MCF 10A (cell line): ENCODE measurements at regions not wholly inside any gene's neighbourhood (a gene's known extent, or its start where the extent isn't known, plus 50 kb on each side); places are given as distances from the start of the nearest gene placed in this dataset.

Experiments used
- BruUV-seq: library from RNA; stranded (reverse); fragments of 400-500 nt; replicated peaks from 2 replicates; lab custom pipeline; 2021; lab: Mats Ljungman, UMichigan
- CTCF ChIA-PET: fragments of 300-600 bp; sonication (Branson Sonifier 250); formaldehyde crosslinking; extraction: SDS; loops from one replicate; lab custom pipeline; 2021; ENCODE audit warnings: antibody characterized with exemption, inconsistent platforms; lab: Yijun Ruan, JAX
- POLR2A ChIA-PET: fragments of 300-600, 350-650 bp; sonication (Branson Sonifier 250); formaldehyde crosslinking; extraction: SDS; loops from one replicate; lab custom pipeline; 2020; ENCODE audit warnings: antibody characterized with exemption, inconsistent platforms; lab: Yijun Ruan, JAX
- DNase-seq: peaks from one replicate; pipeline ENCODE4 v3.0.0-alpha.2; 2018; ENCODE audit not compliant: unreplicated experiment
- H3K27ac Mint-ChIP-seq: one replicate; pipeline ENCODE4 v1.8.0; 2022; ENCODE audit warnings: mild to moderate bottlenecking, low read depth, mixed read lengths; ENCODE audit not compliant: unreplicated experiment
- H3K27me3 Mint-ChIP-seq: one replicate; pipeline ENCODE4 v1.8.0; 2022; ENCODE audit warnings: mixed read lengths; ENCODE audit not compliant: insufficient read depth, unreplicated experiment
- H3K36me3 Mint-ChIP-seq: one replicate; pipeline ENCODE4 v1.8.0; 2022; ENCODE audit warnings: mild to moderate bottlenecking, moderate library complexity, mixed read lengths; ENCODE audit not compliant: insufficient read depth, unreplicated experiment
- H3K4me1 Mint-ChIP-seq: one replicate; pipeline ENCODE4 v1.8.0; 2022; ENCODE audit warnings: mixed read lengths; ENCODE audit not compliant: insufficient read depth, unreplicated experiment
- H3K4me3 Mint-ChIP-seq: one replicate; pipeline ENCODE4 v1.8.0; 2022; ENCODE audit warnings: mild to moderate bottlenecking, moderate library complexity, mixed read lengths; ENCODE audit not compliant: unreplicated experiment
- H3K9me3 Mint-ChIP-seq: one replicate; pipeline ENCODE4 v1.8.0; 2022; ENCODE audit warnings: mixed read lengths; ENCODE audit not compliant: unreplicated experiment
- CTCF ChIP-seq: fragments of 200-600 bp; IDR thresholded peaks from one replicate; pipeline ENCODE4 v1.8.0; 2022; ENCODE audit warnings: antibody characterized with exemption, mild to moderate bottlenecking; ENCODE audit not compliant: unreplicated experiment
- intact Hi-C: fragments of 100-400 bp; cut with micrococcal nuclease; formaldehyde crosslinking; loops from 2 replicates; pipeline ENCODE4 v1.14.1; 2022

DNA sequence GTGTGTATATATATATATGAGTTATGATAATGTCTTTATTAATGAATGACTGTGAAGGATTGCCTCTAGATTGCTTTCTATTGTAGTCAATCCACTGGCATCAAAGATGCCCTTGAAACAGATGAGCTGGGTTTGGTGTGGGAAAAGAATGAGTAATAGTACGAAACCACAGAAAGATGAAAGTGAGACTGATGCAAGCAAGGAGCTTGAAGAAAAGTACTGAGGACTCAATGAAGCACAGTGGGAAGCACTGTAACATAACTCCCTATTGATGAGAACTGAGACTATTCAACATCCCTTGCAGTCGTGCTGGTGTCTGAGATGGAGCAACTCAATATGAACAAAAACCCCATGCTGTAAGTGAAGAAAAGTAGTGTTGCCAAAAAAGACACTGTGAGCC, 1794.2 kb downstream of the SLITRK5 start:
- Mint-ChIP-seq H3K4me3 (no peak overlapping the region), H3K4me1 (no peaks in the 10 kb centered on the region), H3K27ac (no peak overlapping the region), H3K27me3 (no peaks in the 10 kb centered on the region), H3K9me3 (no peaks in the 10 kb centered on the region), H3K36me3 (no peaks in the 10 kb centered on the region)
- no TSS peak for BruUV-seq
- ChIA-PET POLR2A (no interaction called here), CTCF (no interaction called here)
- intact Hi-C loops = no loop called here
- peak; percentile 49 for DNase-seq
- no peak for TF ChIP-seq CTCF

- no peak overlapping the region for H3K27ac Mint-ChIP-seq
- no TSS peak for BruUV-seq
Observed at GRCh38 chr13:89468081-89468480, 1796.9 kb downstream of the SLITRK5 start.

DNA sequence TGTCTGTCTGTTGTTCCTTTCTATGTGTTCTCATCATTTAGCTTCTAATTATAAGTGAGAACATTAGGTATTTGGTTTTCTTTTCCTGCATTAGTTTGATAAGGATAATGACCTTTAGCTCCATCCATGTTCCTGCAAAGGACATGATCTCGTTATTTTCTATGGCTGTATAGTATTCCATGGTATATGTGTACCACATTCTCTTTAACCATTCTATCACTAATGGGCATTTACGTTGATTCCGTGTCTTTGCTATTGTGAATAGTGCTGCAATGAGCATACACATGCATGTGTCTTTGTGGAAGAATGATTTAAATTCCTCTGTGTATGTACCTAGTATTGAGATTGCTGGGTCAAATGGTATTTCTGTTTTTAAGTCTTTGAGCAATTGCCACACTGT, 1799.7 kb downstream of the SLITRK5 start:
- no peak for DNase-seq
- Mint-ChIP-seq H3K9me3 (peaks cover 22% of the 10 kb centered on the region), H3K36me3 (no peaks in the 10 kb centered on the region), H3K4me1 (no peaks in the 10 kb centered on the region), H3K27ac (no peak overlapping the region), H3K27me3 (no peaks in the 10 kb centered on the region), H3K4me3 (no peak overlapping the region)
- no TSS peak for BruUV-seq
- ChIA-PET CTCF (interaction anchor here (0.6 kb wide), 1 partner anchor 59 kb away, joined by 3 read pairs; no protein-coding TSS in a partner anchor), POLR2A (no interaction called here)
- no peak for TF ChIP-seq CTCF
- intact Hi-C loops = no loop called here

More at GRCh38 chr13:89468081-89468480, 1796.9 kb downstream of the SLITRK5 start:
- no peaks in the 10 kb centered on the region for H3K36me3 Mint-ChIP-seq
- intact Hi-C loops = no loop called here
- no peaks in the 10 kb centered on the region for H3K4me1 Mint-ChIP-seq
- H3K27me3 Mint-ChIP-seq = no peaks in the 10 kb centered on the region
- no peak for DNase-seq
- POLR2A ChIA-PET = interaction anchor here (0.6 kb wide), 1 partner anchor 10 kb away, joined by 3 read pairs; no protein-coding TSS in a partner anchor
- no peak overlapping the region for H3K4me3 Mint-ChIP-seq
- H3K9me3 Mint-ChIP-seq = no peaks in the 10 kb centered on the region
- CTCF ChIA-PET = no interaction called here
- no peak for TF ChIP-seq CTCF

GRCh38 chr13:89474432-89474831, 1803.3 kb downstream of the SLITRK5 start:
- no peak for DNase-seq
- TF ChIP-seq CTCF = no peak
- Mint-ChIP-seq H3K27me3 (no peaks in the 10 kb centered on the region), H3K4me3 (no peak overlapping the region), H3K36me3 (no peaks in the 10 kb centered on the region), H3K4me1 (no peaks in the 10 kb centered on the region), H3K9me3 (peaks cover 22% of the 10 kb centered on the region), H3K27ac (no peak overlapping the region)
- CTCF ChIA-PET = no interaction called here
- no TSS peak for BruUV-seq
- intact Hi-C loops = no loop called here
- POLR2A ChIA-PET = no interaction called here
